Uterus (tissue), 3 donors: ENCODE measurements at regions not wholly inside any gene's neighbourhood (a gene's known extent, or its start where the extent isn't known, plus 50 kb on each side); places are given as distances from the start of the nearest gene placed in this dataset.

Experiments used
- DNase-seq, 2 donors: peaks; one replicate each; pipeline ENCODE4 v3.0.0-alpha.2; 2019 to 2020
- H3K27ac ChIP-seq, 2 donors: fragments of 200-600 bp; sonication (generic); 1 replicate in 1 of 2; 2 replicates in 1 of 2; pipeline ENCODE4 v1.5.1; 2016 to 2018
- H3K27me3 ChIP-seq, 2 donors: fragments of 200-600 bp; sonication (generic); one replicate each; pipeline ENCODE4 v1.5.1; 2018 to 2019; ENCODE audit warnings: control low read depth in 1 of 2
- H3K36me3 ChIP-seq, 2 donors: fragments of 200-600 bp; sonication (generic); one replicate each; pipeline ENCODE4 v1.5.1; 2019; ENCODE audit warnings: control low read depth in 1 of 2
- H3K4me1 ChIP-seq, 2 donors: fragments of 200-600 bp; sonication (generic); one replicate each; pipeline ENCODE4 v1.5.1; 2018 to 2019; ENCODE audit warnings: control low read depth in 1 of 2
- H3K4me3 ChIP-seq, 2 donors: fragments of 200-600 bp; sonication (generic); 1 replicate in 1 of 2; 2 replicates in 1 of 2; pipeline ENCODE4 v1.5.1; 2018 to 2019; ENCODE audit warnings: mild to moderate bottlenecking in 1 of 2
- H3K9me3 ChIP-seq, 2 donors: fragments of 200-600 bp; sonication (generic); one replicate each; pipeline ENCODE4 v1.5.1; 2019; ENCODE audit warnings: control low read depth in 1 of 2
- POLR2A ChIP-seq, 2 donors: fragments of 450-650 bp; IDR thresholded peaks; one replicate each; pipeline ENCODE4 v1.6.1; 2016; ENCODE audit warnings: antibody characterized with exemption in 2 of 2, mild to moderate bottlenecking in 1 of 2, moderate library complexity in 1 of 2
- intact Hi-C: fragments of 100-400 bp; cut with DNase I; formaldehyde crosslinking; loops from one replicate; pipeline ENCODE4 v1.15.1; 2023; ENCODE audit warnings: low total_unique reads
- TF ChIP-seq, protein P1 (sequence below), 4 experiments: fragments of 200-600 bp in 2 of 4; fragments of 450-650 bp in 2 of 4; sonication (generic) in 2 of 4; IDR thresholded peaks; one replicate each; pipeline ENCODE4 v1.5.1; 2016 to 2019; ENCODE audit warnings: antibody characterized with exemption in 4 of 4, mild to moderate bottlenecking in 2 of 4, moderate library complexity in 1 of 4
- donor health status: DM: yes; HTN: yes; CAD: no.

DNA sequence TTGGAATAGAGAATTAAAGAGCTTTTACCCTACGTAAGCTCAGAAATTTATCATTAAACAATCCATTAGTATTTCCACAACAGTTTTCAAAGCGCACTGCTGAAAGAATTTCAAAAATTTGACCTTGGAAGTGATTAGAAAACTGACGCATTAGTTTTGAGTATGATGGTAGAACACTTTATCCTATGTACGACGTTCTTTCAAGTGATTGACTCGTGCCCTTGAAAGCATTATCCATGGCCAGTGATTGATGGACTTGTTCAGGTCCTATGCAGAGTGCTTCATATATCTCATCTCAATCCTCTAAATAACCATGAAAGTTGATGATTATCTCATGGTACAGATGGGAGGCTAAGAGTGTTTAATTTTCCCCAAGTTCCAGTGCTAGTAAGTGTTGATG is 697.2 kb downstream of the USP25 start:
- intact Hi-C loops: no loop called here
- Histone ChIP-seq H3K4me1 (peaks cover 0 to 11% of the 10 kb centered on the region in 2 donors), H3K4me3 (peak overlapping the region in 1 of 2 donors; percentile 10), H3K36me3 (no peaks in the 10 kb centered on the region), H3K27me3 (no peaks in the 10 kb centered on the region), H3K27ac (peak overlapping the region; percentile 81 to 96), H3K9me3 (no peaks in the 10 kb centered on the region)
- TF ChIP-seq, protein P1, sequence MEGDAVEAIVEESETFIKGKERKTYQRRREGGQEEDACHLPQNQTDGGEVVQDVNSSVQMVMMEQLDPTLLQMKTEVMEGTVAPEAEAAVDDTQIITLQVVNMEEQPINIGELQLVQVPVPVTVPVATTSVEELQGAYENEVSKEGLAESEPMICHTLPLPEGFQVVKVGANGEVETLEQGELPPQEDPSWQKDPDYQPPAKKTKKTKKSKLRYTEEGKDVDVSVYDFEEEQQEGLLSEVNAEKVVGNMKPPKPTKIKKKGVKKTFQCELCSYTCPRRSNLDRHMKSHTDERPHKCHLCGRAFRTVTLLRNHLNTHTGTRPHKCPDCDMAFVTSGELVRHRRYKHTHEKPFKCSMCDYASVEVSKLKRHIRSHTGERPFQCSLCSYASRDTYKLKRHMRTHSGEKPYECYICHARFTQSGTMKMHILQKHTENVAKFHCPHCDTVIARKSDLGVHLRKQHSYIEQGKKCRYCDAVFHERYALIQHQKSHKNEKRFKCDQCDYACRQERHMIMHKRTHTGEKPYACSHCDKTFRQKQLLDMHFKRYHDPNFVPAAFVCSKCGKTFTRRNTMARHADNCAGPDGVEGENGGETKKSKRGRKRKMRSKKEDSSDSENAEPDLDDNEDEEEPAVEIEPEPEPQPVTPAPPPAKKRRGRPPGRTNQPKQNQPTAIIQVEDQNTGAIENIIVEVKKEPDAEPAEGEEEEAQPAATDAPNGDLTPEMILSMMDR (IDR thresholded peaks at IDR 0.05): no peak
- TF ChIP-seq POLR2A (IDR thresholded peaks at IDR 0.05): no peak
- DNase-seq: no peak

DNA sequence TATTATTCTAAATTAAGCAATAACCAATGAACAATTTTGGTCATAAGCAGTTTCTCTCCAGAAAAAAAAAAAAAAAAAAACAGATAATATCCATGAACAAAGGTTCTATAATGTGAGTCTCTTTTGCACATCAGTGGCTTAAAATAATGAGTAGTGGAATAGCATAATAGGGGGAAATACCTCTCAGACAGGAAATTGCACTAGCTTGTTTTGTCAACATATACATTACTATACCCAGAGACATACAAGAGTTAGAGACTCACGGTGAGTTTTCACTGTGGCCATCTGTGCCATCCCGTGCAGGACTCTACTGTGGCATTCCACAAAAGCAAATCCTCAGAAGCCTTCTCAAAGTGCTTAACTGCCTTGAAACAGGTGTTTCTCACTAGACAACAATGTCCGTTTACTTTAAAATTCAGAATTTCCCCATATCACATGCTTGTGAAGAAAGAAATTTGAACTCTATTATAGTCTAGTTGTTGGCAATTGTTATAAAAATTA is 697.9 kb downstream of the USP25 start:
- no peaks in the 10 kb centered on the region for H3K36me3 ChIP-seq
- H3K9me3 ChIP-seq: no peaks in the 10 kb centered on the region
- intact Hi-C loops: no loop called here
- H3K4me1 ChIP-seq: peaks cover 0 to 11% of the 10 kb centered on the region in 2 donors
- no peaks in the 10 kb centered on the region for H3K27me3 ChIP-seq
- no peak for DNase-seq
- no peak for TF ChIP-seq POLR2A (IDR thresholded peaks at IDR 0.05)
- TF ChIP-seq, protein P1 (IDR thresholded peaks at IDR 0.05): no peak
- H3K4me3 ChIP-seq: no peak overlapping the region
- H3K27ac ChIP-seq: peak overlapping the region; percentile 81 to 96

DNA sequence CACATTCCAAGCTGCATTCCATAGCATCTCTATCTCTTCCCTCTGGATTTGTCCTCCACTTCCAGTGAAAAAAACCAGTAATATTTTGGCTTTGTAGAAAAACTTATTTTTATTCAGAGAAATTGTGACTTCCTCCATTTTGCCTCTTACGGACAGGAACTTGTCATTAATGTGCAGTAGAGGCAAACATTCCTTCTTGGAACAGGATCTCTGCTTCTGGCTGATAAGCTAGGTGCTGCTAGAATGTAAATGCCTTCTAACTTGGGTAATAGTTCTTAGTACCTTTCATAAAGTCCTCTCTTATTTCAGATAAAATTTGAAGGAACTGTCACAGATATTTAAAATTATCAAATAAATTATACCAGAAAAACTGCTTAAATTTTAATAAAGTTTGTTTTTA is 707.8 kb downstream of the USP25 start:
- intact Hi-C loops: no loop called here
- Histone ChIP-seq H3K4me3 (no peak overlapping the region), H3K27me3 (no peaks in the 10 kb centered on the region), H3K36me3 (no peaks in the 10 kb centered on the region), H3K4me1 (peaks cover 0 to 17% of the 10 kb centered on the region in 2 donors), H3K27ac (no peak overlapping the region), H3K9me3 (no peaks in the 10 kb centered on the region)
- no peak for TF ChIP-seq POLR2A (IDR thresholded peaks at IDR 0.05)
- TF ChIP-seq, protein P1 (IDR thresholded peaks at IDR 0.05): no peak
- no peak for DNase-seq

DNA sequence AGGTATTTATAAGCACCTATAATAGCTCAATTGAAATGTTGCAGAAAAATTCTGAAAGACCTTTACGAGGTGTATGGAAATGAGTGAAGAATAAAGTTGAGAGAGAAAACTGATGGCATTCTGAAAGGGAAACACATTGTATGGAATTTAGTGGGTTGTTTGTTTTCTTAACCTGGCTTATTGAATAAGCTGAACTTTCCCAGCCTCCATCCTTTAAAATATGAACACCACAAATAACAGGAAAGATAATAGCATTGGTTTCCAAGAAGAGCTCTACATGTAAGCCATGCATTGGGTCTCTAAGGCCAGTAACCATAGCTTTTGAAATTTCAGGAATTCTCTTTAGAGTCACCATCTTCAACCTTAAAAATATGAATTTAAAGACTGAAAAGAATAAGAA is 709.0 kb downstream of the USP25 start:
- no peak for DNase-seq
- Histone ChIP-seq H3K27ac (no peak overlapping the region), H3K4me1 (peaks cover 0 to 17% of the 10 kb centered on the region in 2 donors), H3K27me3 (no peaks in the 10 kb centered on the region), H3K4me3 (no peak overlapping the region), H3K36me3 (no peaks in the 10 kb centered on the region), H3K9me3 (no peaks in the 10 kb centered on the region)
- TF ChIP-seq, protein P1 (IDR thresholded peaks at IDR 0.05): no peak
- no peak for TF ChIP-seq POLR2A (IDR thresholded peaks at IDR 0.05)
- intact Hi-C loops: no loop called here

DNA sequence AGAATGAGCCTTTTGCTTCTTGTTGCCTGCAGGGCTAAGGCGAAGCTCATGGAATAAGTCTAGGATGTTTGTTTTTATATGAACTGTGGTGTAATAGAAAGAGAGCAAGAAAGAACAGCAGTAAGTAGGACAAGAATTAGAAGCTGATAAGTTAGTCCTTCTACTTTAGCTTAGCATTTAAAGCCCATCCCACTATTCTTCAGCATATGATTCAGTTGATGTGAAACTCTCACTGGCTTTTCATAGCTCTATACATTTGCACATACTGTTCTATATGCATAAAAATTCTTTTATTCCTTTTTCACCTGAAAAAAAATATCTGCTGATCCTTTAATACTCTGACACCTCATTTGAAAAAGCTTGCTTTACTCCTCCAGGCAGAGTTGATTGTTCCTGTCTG is 712.0 kb downstream of the USP25 start:
- Histone ChIP-seq H3K9me3 (no peaks in the 10 kb centered on the region), H3K4me1 (peaks cover 0 to 3% of the 10 kb centered on the region in 2 donors), H3K4me3 (no peak overlapping the region), H3K36me3 (no peaks in the 10 kb centered on the region), H3K27ac (no peak overlapping the region), H3K27me3 (no peaks in the 10 kb centered on the region)
- no peak for DNase-seq
- TF ChIP-seq, protein P1 (IDR thresholded peaks at IDR 0.05): no peak
- TF ChIP-seq POLR2A (IDR thresholded peaks at IDR 0.05): no peak
- intact Hi-C loops: no loop called here
